ENCODE measurements at regions not wholly inside any gene's neighbourhood (a gene's known extent, or its start where the extent isn't known, plus 50 kb on each side); places are given as distances from the start of the nearest gene placed in this dataset.

DNA sequence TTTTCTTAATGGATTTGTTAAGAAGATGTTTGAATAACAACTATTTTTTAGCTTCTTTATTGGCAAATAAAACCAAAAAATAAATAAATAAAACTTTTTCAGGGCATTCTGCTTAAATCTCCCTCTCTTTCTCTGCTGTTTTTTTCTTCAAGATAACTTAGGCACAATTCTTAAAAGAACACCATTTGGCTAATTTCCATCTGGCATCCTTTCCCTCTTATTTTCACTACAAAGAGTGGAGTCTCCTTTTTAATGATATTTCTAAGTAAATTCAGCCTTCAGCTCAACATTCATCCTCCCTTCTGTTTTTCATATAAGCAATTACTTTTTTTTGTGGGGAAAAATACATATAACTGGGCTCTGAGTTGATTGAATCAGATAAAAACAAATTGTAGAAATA, 88.1 kb downstream of the PCDH7 start:
- Histone ChIP-seq H3K9me3 (ENCODE audit: low read depth) (no peaks in the 10 kb centered on the region), H3K27me3 (no peaks in the 10 kb centered on the region)
- no peak for DNase-seq (ENCODE audit: low spot score)

DNA sequence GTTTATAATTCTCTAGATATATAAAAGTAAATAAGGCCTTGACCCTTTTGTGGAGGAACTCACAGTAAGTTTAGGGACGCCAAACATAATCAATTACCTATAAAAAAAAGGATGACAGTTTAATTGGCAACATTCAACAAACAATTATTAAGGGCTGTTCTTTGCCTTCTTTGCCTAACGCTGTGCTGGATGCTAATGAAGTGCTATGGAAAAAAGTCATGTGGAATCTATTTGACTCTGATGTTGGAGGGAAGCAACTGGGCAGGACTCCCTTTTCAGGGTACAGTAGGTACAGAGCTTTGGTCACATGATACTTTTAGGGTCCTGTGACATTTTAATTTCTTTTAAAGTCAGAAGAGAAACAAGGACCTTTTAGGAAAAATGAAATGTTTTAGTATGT, 91.1 kb downstream of the PCDH7 start:
- H3K4me1 ChIP-seq (ENCODE audit: insufficient read depth): no peaks in the 10 kb centered on the region
- H3K79me2 ChIP-seq: no peaks in the 10 kb centered on the region
- H3K27ac ChIP-seq: no peak overlapping the region
- no peaks in the 10 kb centered on the region for H4K20me1 ChIP-seq (ENCODE audit: insufficient read depth, poor library complexity, severe bottlenecking)
- no peaks in the 10 kb centered on the region for H3K27me3 ChIP-seq
- H3K4me2 ChIP-seq: no peak overlapping the region
- no peak overlapping the region for H3K4me3 ChIP-seq
- no peaks in the 10 kb centered on the region for H3K9me3 ChIP-seq (ENCODE audit: low read depth)
- H3K36me3 ChIP-seq (replicated peaks; ENCODE audit: insufficient read depth, low read depth): no peaks in the 10 kb centered on the region
- TF ChIP-seq EZH2phosphoT487 (IDR thresholded peaks at IDR 0.05; ENCODE audit: low read depth, severe bottlenecking, unreplicated experiment): no peak
- TF ChIP-seq CTCF (IDR thresholded peaks at IDR 0.05; ENCODE audit: poor library complexity): no peak
- TF ChIP-seq EZH2 (IDR thresholded peaks at IDR 0.05; ENCODE audit: borderline replicate concordance): no peak
- DNase-seq (ENCODE audit: low spot score): no peak
- 58% methylated on average over 2 of the region's 2 CpGs for WGBS (ENCODE audit: low lambda C conversion rate, missing lambda C conversion rate)
- no peaks in the 10 kb centered on the region for H3K9me2 ChIP-seq (replicated peaks; ENCODE audit: insufficient read depth)
- H2AFZ ChIP-seq: no peak overlapping the region

More for the DNA sequence above, 88.1 kb downstream of the PCDH7 start:
- Histone ChIP-seq H3K4me1 (ENCODE audit: insufficient read depth) (no peaks in the 10 kb centered on the region), H2AFZ (no peak overlapping the region), H4K20me1 (ENCODE audit: insufficient read depth, poor library complexity, severe bottlenecking) (no peaks in the 10 kb centered on the region), H3K4me2 (no peak overlapping the region), H3K9me2 (replicated peaks; ENCODE audit: insufficient read depth) (no peaks in the 10 kb centered on the region), H3K79me2 (no peaks in the 10 kb centered on the region), H3K36me3 (replicated peaks; ENCODE audit: insufficient read depth, low read depth) (no peaks in the 10 kb centered on the region), H3K4me3 (no peak overlapping the region), H3K27ac (no peak overlapping the region)
- TF ChIP-seq EZH2 (IDR thresholded peaks at IDR 0.05; ENCODE audit: borderline replicate concordance) (no peak), CTCF (IDR thresholded peaks at IDR 0.05; ENCODE audit: poor library complexity) (no peak), EZH2phosphoT487 (IDR thresholded peaks at IDR 0.05; ENCODE audit: low read depth, severe bottlenecking, unreplicated experiment) (no peak)

DNA sequence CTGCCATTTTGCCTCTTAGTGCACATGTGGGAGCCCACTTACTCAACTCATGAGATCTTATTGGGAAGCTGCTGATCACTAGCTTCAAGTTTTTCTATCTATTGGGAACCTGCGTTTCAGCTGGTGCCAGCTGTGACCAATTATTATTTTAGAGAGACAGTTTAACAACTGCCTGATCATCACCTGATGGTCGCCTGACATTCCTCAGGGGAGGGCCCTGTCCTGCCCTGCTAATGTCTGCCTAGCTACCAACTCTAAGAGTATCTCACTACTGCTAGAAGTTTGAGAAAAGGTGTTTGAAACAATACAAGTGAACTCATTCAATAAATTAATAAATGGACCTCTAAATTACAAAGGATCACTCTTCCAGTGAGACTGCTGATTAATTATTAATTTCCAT, 95.5 kb downstream of the PCDH7 start:
- no peak overlapping the region for H3K27ac ChIP-seq
- H3K4me2 ChIP-seq: no peak overlapping the region
- H3K79me2 ChIP-seq: peaks cover 7% of the 10 kb centered on the region
- H3K9me3 ChIP-seq (ENCODE audit: low read depth): no peaks in the 10 kb centered on the region
- WGBS (ENCODE audit: low lambda C conversion rate, missing lambda C conversion rate): 82% methylated on average over 2 of the region's 2 CpGs
- H3K9me2 ChIP-seq (replicated peaks; ENCODE audit: insufficient read depth): no peaks in the 10 kb centered on the region
- H3K4me1 ChIP-seq (ENCODE audit: insufficient read depth): no peaks in the 10 kb centered on the region
- no peaks in the 10 kb centered on the region for H3K27me3 ChIP-seq
- no peak overlapping the region for H3K4me3 ChIP-seq
- no peak for DNase-seq (ENCODE audit: low spot score)
- H2AFZ ChIP-seq: no peak overlapping the region
- no peaks in the 10 kb centered on the region for H3K36me3 ChIP-seq (replicated peaks; ENCODE audit: insufficient read depth, low read depth)
- H4K20me1 ChIP-seq (ENCODE audit: insufficient read depth, poor library complexity, severe bottlenecking): no peaks in the 10 kb centered on the region
- TF ChIP-seq CTCF (IDR thresholded peaks at IDR 0.05; ENCODE audit: poor library complexity) (no peak), EZH2phosphoT487 (IDR thresholded peaks at IDR 0.05; ENCODE audit: low read depth, severe bottlenecking, unreplicated experiment) (no peak), EZH2 (IDR thresholded peaks at IDR 0.05; ENCODE audit: borderline replicate concordance) (no peak)

- Histone ChIP-seq H3K4me3 (no peak overlapping the region), H3K27ac (no peak overlapping the region), H3K4me2 (no peak overlapping the region), H3K9me3 (ENCODE audit: low read depth) (no peaks in the 10 kb centered on the region), H2AFZ (no peak overlapping the region), H3K4me1 (ENCODE audit: insufficient read depth) (no peaks in the 10 kb centered on the region), H3K9me2 (replicated peaks; ENCODE audit: insufficient read depth) (no peaks in the 10 kb centered on the region), H3K27me3 (no peaks in the 10 kb centered on the region), H4K20me1 (ENCODE audit: insufficient read depth, poor library complexity, severe bottlenecking) (no peaks in the 10 kb centered on the region), H3K79me2 (peaks cover 11% of the 10 kb centered on the region), H3K36me3 (replicated peaks; ENCODE audit: insufficient read depth, low read depth) (no peaks in the 10 kb centered on the region)
- no peak for DNase-seq (ENCODE audit: low spot score)
- 64% methylated on average over 1 of the region's 1 CpG for WGBS (ENCODE audit: low lambda C conversion rate, missing lambda C conversion rate)
- TF ChIP-seq EZH2 (IDR thresholded peaks at IDR 0.05; ENCODE audit: borderline replicate concordance) (no peak), CTCF (IDR thresholded peaks at IDR 0.05; ENCODE audit: poor library complexity) (no peak), EZH2phosphoT487 (IDR thresholded peaks at IDR 0.05; ENCODE audit: low read depth, severe bottlenecking, unreplicated experiment) (no peak)
Observed at GRCh38 chr4:30817447-30817846, 97.3 kb downstream of the PCDH7 start.
